AG09309 (cell line): ENCODE measurements at regions not wholly inside any gene's neighbourhood (a gene's known extent, or its start where the extent isn't known, plus 50 kb on each side); places are given as distances from the start of the nearest gene placed in this dataset.
"Not testable (repeated sequence)": the region's sequence is repeated elsewhere in the genome, so short reads cannot be mapped to it uniquely, and the experiment has no call there.

Source experiments
- DNase-seq: peaks from one replicate; pipeline ENCODE4 v3.0.0-alpha.2; 2010; ENCODE audit warnings: low read depth
- H3K4me3 ChIP-seq: 2 replicates; pipeline ENCODE4 v1.5.1; 2011; ENCODE audit warnings: mild to moderate bottlenecking, low read depth, low read length, moderate library complexity; ENCODE audit not compliant: control insufficient read depth

- not testable (repeated sequence) for DNase-seq, H3K4me3 ChIP-seq
These were observed 70.9 kb downstream of the NPIPA5 start for GRCh38 chr16:15307184-15307583.

GRCh38 chr16:15305889-15306288, 72.2 kb downstream of the NPIPA5 start:
- peak; percentile 46 for DNase-seq
- not testable (repeated sequence) for H3K4me3 ChIP-seq

- H3K4me3 ChIP-seq, DNase-seq: not testable (repeated sequence)
These were observed 74.3 kb downstream of the NPIPA5 start for GRCh38 chr16:15303667-15304324.

DNA sequence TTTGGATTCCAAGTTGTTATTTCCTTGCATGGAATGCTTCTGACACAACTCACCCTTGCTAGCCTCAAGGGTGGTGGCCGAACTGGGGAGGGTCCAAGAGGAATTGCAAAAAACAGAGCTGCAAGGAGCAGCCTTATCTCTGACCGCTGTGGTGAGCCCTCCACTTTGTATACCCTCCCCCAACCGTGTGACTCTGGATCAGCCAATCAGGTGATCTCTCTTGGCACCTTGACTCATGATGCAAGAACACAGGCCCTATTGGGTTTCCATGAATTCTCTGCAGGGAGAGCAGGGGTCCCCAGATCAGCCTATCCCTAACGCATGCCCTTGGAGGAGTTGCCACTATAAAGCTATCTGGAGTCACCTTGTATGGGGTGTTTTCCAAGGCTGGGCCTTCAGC, 81.0 kb downstream of the NPIPA5 start:
- DNase-seq = not testable (repeated sequence)

GRCh38 chr16:15274796-15275195, 103.3 kb downstream of the NPIPA5 start:
- not testable (repeated sequence) for DNase-seq, H3K4me3 ChIP-seq

More for the DNA sequence above, 81.0 kb downstream of the NPIPA5 start:
- H3K4me3 ChIP-seq = not testable (repeated sequence)

GRCh38 chr16:15273964-15274363, 104.1 kb downstream of the NPIPA5 start:
- not testable (repeated sequence) for DNase-seq, H3K4me3 ChIP-seq

- not testable (repeated sequence) for H3K4me3 ChIP-seq, DNase-seq
These were observed 111.2 kb downstream of the NPIPA5 start for GRCh38 chr16:15266941-15267340.

DNA sequence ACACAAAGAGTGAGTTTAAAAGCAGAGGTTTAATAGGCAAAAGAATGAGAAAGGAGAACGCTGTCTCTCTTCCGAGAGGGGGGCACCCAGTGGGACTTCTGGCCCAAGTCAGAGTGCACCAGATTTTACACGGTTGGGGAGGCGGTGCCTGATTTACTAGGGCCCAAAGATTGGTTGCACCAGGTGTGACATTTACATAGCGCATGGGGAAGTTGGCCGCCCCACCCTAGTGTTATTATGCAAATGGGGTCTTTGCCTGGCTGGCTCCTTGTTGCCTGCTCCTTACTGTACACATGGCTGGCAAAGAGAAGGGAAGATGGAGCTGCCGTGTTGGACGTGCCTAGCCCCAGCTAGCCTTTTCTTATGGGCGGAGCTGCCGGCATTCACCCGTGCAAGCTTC, 115.9 kb downstream of the NPIPA5 start:
- H3K4me3 ChIP-seq, DNase-seq: not testable (repeated sequence)

GRCh38 chr16:15247971-15248370, 130.1 kb downstream of the NPIPA5 start:
- H3K4me3 ChIP-seq, DNase-seq: not testable (repeated sequence)

DNA sequence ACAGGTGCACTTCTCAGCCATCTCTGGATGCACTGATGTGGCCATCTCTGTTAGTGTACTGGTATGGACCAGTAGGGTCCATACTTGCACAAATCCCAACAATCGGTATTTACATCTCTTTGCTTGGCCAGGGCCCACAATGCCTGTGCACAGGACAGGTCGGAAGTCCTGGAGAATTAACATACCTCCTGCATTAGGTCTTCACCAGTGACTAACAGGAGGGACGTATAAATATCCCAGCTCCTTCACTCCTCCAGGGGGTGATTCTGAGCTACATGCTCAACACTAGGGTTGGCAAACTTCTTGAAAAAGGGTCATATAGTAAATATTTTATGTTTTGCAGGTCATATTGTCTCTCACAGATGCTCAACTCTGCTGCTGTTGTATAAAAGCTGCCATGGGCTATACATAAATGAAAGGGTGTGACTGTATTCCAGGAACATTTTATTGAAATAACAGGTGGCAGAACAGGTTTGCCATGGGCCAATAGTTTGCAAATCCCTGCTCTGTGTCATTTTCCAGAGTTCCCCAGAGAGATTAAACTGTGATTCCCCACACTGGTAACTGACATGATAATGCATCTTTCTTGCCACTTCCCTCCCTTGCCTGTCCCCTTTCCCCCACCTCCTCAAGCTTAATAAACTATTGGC, 141.3 kb downstream of the NPIPA5 start:
- not testable (repeated sequence) for DNase-seq

DNA sequence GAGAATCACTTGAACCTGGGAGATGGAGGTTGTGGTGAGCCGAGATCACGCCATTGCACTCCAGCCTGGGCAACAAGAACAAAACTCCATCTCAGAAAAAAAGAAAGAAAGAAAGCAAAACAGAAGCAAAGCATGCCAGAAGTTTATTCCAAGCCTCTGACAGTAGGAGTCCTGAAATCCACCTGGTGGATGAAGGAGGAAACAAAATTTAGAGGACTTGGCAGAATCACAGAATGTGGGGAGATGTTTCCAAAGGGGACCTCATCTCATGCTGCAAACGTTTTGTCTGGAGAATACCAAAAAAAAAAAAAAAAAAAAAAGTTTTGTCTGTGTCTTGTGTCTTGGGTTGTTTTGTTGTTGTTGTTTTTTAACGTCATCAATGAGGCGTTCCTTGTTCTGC, 141.1 kb upstream of the RRN3 start:
- not testable (repeated sequence) for DNase-seq, H3K4me3 ChIP-seq

More for the DNA sequence above, 141.3 kb downstream of the NPIPA5 start:
- H3K4me3 ChIP-seq = not testable (repeated sequence)

DNA sequence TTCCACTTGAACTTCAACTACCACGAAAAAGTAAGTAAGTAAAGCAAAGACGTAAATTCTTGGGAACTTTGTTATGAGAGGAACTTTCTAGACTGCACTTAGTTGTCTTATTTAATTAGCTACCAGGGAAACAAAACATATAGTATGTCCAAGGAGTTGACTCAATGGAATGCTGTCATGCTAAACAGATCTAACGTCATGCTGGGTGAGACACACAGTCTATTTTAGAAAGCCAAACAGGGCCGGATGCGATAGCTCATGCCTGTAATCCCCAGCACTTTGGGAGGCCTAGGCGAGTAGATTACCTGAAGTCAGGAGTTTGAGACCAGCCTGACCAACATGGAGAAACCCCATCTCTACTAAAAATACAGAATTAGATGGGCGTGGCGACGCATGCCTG, 140.6 kb upstream of the RRN3 start:
- DNase-seq = not testable (repeated sequence)

DNA sequence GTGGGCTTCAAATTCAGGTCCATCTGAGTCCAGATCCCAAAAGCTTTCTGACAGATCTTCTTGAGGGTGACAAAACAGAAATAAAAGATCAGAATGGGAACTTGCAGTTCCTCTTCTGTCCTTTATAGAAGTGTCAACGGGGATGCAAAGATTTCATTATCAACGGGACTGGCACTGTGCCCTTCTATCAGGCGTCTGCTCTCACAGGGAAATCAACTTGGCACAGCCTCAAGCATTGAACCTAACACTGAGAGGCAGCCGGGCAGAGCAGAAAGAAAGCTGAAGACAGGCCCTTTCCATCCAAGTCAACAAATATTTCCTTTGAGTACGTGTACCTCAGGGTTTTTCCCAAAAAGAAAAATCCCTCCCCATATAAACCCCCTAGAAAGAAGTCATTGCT, 136.4 kb upstream of the RRN3 start:
- not testable (repeated sequence) for H3K4me3 ChIP-seq, DNase-seq

More for the DNA sequence above, 140.6 kb upstream of the RRN3 start:
- not testable (repeated sequence) for H3K4me3 ChIP-seq

DNA sequence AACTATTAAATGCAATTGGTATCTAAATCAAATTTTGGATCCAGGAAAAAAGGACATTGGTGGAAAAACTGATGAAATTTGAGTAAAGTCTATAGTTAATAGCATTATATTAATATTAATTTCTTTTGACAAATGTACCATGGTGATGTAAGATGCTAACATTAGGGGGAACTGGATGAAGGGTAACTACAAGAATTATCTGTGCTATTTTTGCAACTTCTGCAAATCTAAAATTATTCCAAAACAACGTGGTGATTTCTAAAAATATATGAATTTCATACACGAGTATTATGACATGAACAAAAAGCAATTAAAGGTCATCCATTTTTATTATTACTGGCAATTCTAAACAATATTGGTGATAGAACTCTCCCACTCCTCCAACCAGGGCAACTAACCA, 135.6 kb upstream of the RRN3 start:
- not testable (repeated sequence) for H3K4me3 ChIP-seq, DNase-seq

- not testable (repeated sequence) for DNase-seq, H3K4me3 ChIP-seq
These were observed 130.6 kb upstream of the RRN3 start for GRCh38 chr16:15224651-15225050.

DNA sequence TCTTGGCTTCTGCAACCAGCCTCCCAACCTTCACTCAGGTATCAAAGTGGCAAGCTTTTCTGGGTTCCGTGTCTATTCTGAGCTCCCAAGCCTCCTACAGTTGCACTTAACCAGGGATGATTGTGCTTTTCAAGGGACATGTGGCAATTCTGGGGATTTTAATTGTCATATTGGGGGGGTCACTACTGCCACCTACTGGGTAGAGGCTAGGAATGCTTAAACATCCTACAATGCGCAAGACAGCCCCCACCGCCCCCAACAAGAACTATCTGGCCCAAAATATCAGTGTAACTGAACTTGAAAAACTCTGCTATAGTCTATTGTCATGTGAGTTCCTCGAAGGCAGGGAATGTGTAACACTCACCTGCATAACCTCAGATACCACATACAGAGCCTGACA, 129.3 kb upstream of the RRN3 start:
- DNase-seq, H3K4me3 ChIP-seq: not testable (repeated sequence)
